ENCODE measurements at regions not wholly inside any gene's neighbourhood (a gene's known extent, or its start where the extent isn't known, plus 50 kb on each side); places are given as distances from the start of the nearest gene placed in this dataset.

- DNase-seq (ENCODE audit: low spot score) = no peak
Measured at GRCh38 chr15:27619204-27619603, 479.9 kb downstream of the OCA2 start.

- no peak for DNase-seq (ENCODE audit: low spot score)
Measured at GRCh38 chr15:27617013-27617412, 482.1 kb downstream of the OCA2 start.

- no peak for DNase-seq (ENCODE audit: low spot score)
Measured at GRCh38 chr15:27608248-27608647, 490.9 kb downstream of the OCA2 start.

- no peak for DNase-seq (ENCODE audit: low spot score)
Measured at GRCh38 chr15:27601239-27601960, 497.7 kb downstream of the OCA2 start.

GRCh38 chr15:27599034-27599433, 500.1 kb downstream of the OCA2 start:
- DNase-seq (ENCODE audit: low spot score) = no peak

GRCh38 chr15:27598251-27599009, 500.7 kb downstream of the OCA2 start:
- DNase-seq (ENCODE audit: low spot score) = no peak

- no peak for DNase-seq (ENCODE audit: low spot score)
Measured at GRCh38 chr15:27595211-27595610, 503.9 kb downstream of the OCA2 start.

- DNase-seq (ENCODE audit: low spot score) = no peak
Measured at GRCh38 chr15:27592036-27592760, 506.9 kb downstream of the OCA2 start.
